Vagina (tissue), 2 donors: ENCODE measurements at regions not wholly inside any gene's neighbourhood (a gene's known extent, or its start where the extent isn't known, plus 50 kb on each side); places are given as distances from the start of the nearest gene placed in this dataset.

ENCODE experiments used
- DNase-seq, 2 donors: peaks; one replicate each; pipeline ENCODE4 v3.0.0-alpha.2; 2017; ENCODE audit errors: extremely low spot score in 2 of 2
- H3K27ac ChIP-seq: fragments of 200-600 bp; sonication (generic); one replicate; pipeline ENCODE4 v1.5.1; 2019
- H3K27me3 ChIP-seq: fragments of 200-600 bp; sonication (generic); one replicate; pipeline ENCODE4 v1.5.1; 2019
- H3K36me3 ChIP-seq, 2 donors: fragments of 200-600 bp; sonication (generic); one replicate each; pipeline ENCODE4 v1.5.1; 2017 to 2019
- H3K4me1 ChIP-seq: fragments of 200-600 bp; sonication (generic); one replicate; pipeline ENCODE4 v1.5.1; 2019
- H3K4me3 ChIP-seq, 2 donors: fragments of 200-600 bp; sonication (generic); 1 replicate in 1 of 2; 2 replicates in 1 of 2; pipeline ENCODE4 v1.5.1; 2016 to 2019
- H3K9me3 ChIP-seq: fragments of 200-600 bp; sonication (generic); one replicate; pipeline ENCODE4 v1.5.1; 2019
- CTCF ChIP-seq, 3 experiments: fragments of 450-650 bp in 2 of 3; fragments of 200-600 bp in 1 of 3; sonication (generic) in 1 of 3; IDR thresholded peaks; one replicate each; pipeline ENCODE4 v1.5.1; 2017 to 2019; ENCODE audit warnings: antibody characterized with exemption in 3 of 3, mild to moderate bottlenecking in 2 of 3, moderate library complexity in 2 of 3
- POLR2A ChIP-seq, 2 donors: fragments of 450-650 bp; IDR thresholded peaks; one replicate each; pipeline ENCODE4 v1.6.1; 2017; ENCODE audit warnings: antibody characterized with exemption in 2 of 2, mild to moderate bottlenecking in 2 of 2, moderate library complexity in 2 of 2
- POLR2AphosphoS5 ChIP-seq, 2 donors: sonication (generic); formaldehyde crosslinking; IDR thresholded peaks; one replicate each; pipeline ENCODE4 v1.9.0; 2017; ENCODE audit warnings: antibody characterized with exemption in 2 of 2, mild to moderate bottlenecking in 2 of 2, low read depth in 1 of 2; ENCODE audit not compliant: insufficient read depth in 1 of 2
- intact Hi-C: fragments of 100-400 bp; cut with DNase I; formaldehyde crosslinking; loops from one replicate; pipeline ENCODE4 v1.15.1; 2023

DNA sequence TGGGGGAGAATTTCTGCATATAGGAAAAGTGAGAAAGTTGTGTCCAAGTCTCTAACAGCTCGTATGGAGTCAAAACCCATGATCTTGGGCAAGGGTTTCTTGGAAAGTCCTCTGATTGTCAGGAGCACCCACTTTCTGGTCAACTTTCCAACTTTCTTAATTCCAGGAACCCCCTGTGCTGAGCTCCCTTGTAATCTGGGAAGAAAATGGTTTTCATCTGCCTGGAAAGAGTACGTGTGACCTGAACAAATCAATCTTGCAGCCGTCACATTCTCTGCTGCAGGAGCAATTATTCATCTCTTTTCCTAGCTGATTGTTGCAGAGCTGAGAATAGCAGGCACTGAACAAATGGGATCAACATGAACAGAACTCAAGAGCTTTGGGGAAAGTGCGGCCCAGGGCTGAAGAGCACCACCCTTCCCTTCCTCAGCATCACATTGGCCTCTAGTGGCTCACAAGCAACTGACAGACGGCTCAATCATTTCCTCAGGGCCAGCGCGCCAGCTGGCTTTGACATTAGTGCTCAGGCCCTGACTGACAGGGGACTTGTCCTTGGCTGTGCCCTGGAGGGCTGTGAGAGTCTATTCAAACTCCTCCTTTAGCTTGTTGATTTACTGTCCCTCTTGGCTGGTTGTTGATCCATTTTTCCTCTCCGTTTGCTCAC lies 295.2 kb downstream of the HLX start:
- Histone ChIP-seq H3K27me3 (no peaks in the 10 kb centered on the region), H3K27ac (no peak overlapping the region), H3K4me3 (no peak overlapping the region), H3K4me1 (no peaks in the 10 kb centered on the region), H3K36me3 (no peaks in the 10 kb centered on the region), H3K9me3 (no peaks in the 10 kb centered on the region)
- no peak for DNase-seq
- TF ChIP-seq POLR2A (IDR thresholded peaks at IDR 0.05) (no peak), CTCF (IDR thresholded peaks at IDR 0.05) (no peak), POLR2AphosphoS5 (IDR thresholded peaks at IDR 0.05; ENCODE audit: insufficient read depth in 1 of 2, low read depth in 1 of 2) (no peak)
- intact Hi-C loops, result no loop called here

GRCh38 chr1:221175249-221175648 lies 296.0 kb downstream of the HLX start:
- H3K27ac ChIP-seq, result no peak overlapping the region
- TF ChIP-seq POLR2A (IDR thresholded peaks at IDR 0.05) (no peak), CTCF (IDR thresholded peaks at IDR 0.05) (no peak), POLR2AphosphoS5 (IDR thresholded peaks at IDR 0.05; ENCODE audit: insufficient read depth in 1 of 2, low read depth in 1 of 2) (no peak)
- no peak for DNase-seq
- no peaks in the 10 kb centered on the region for H3K9me3 ChIP-seq
- H3K4me3 ChIP-seq, result no peak overlapping the region
- H3K36me3 ChIP-seq, result no peaks in the 10 kb centered on the region
- H3K4me1 ChIP-seq, result no peaks in the 10 kb centered on the region
- intact Hi-C loops, result no loop called here
- H3K27me3 ChIP-seq, result no peaks in the 10 kb centered on the region

DNA sequence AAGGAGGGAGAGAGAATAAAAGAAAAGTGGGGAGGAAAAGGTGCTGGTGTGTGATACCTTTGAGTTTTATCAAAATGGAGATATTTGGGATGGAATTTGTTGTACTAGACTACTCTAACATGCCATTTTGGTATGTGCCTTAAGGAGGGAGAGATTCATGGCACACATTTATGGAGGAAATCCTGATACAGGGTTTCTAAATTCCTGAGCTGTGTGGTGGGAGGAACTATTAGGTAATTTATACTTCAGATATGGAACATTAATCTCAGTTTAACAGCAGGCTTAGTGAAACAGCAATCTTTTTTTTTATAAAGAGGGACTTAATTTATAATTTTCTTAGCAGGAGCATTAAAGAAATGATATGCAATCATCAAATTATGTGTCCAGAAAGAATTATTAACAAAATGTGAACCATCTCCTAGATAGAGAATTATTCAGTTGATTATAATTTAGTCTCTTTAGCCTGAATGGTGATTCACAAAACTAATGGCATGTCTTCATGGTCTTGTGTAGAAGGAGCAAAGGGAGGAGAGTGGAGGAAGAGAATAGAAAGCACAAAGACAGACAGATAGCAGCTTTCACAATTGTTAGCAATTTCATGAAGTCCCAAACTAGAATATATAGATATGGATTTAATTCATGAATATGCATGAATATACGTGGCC lies 301.6 kb downstream of the HLX start:
- DNase-seq, result no peak
- TF ChIP-seq POLR2A (IDR thresholded peaks at IDR 0.05) (no peak), POLR2AphosphoS5 (IDR thresholded peaks at IDR 0.05; ENCODE audit: insufficient read depth in 1 of 2, low read depth in 1 of 2) (no peak), CTCF (IDR thresholded peaks at IDR 0.05) (no peak)
- no peaks in the 10 kb centered on the region for H3K4me1 ChIP-seq
- H3K27me3 ChIP-seq, result no peaks in the 10 kb centered on the region
- intact Hi-C loops, result no loop called here
- H3K4me3 ChIP-seq, result no peak overlapping the region
- H3K27ac ChIP-seq, result no peak overlapping the region
- no peaks in the 10 kb centered on the region for H3K9me3 ChIP-seq
- H3K36me3 ChIP-seq, result no peaks in the 10 kb centered on the region

GRCh38 chr1:221182791-221183533 lies 303.7 kb downstream of the HLX start:
- Histone ChIP-seq H3K9me3 (no peaks in the 10 kb centered on the region), H3K27ac (no peak overlapping the region), H3K27me3 (no peaks in the 10 kb centered on the region), H3K4me3 (no peak overlapping the region), H3K4me1 (no peaks in the 10 kb centered on the region), H3K36me3 (no peaks in the 10 kb centered on the region)
- TF ChIP-seq POLR2A (IDR thresholded peaks at IDR 0.05), result no peak
- no peak for TF ChIP-seq POLR2AphosphoS5 (IDR thresholded peaks at IDR 0.05; ENCODE audit: insufficient read depth in 1 of 2, low read depth in 1 of 2)
- TF ChIP-seq CTCF (IDR thresholded peaks at IDR 0.05), result no peak
- DNase-seq, result no peak
- intact Hi-C loops, result no loop called here
